Muscle of back (tissue), 3 donors: ENCODE measurements at regions not wholly inside any gene's neighbourhood (a gene's known extent, or its start where the extent isn't known, plus 50 kb on each side); places are given as distances from the start of the nearest gene placed in this dataset.
A peak's percentile ranks its signal among the peaks of the same experiment; 100 is the strongest.

Experiments used
- DNase-seq, 3 donors: peaks; one replicate each; pipeline versions ENCODE4 v3.0.0 to v3.0.0-alpha.2; 2013

GRCh38 chr3:64945171-64945729 lies 257.4 kb upstream of the ADAMTS9 start:
- DNase-seq, result peak; percentile 47 to 92 (median 78)

- peak in 1 of 3 donors; percentile 66 for DNase-seq
Observed at GRCh38 chr3:64943866-64944265, 256.1 kb upstream of the ADAMTS9 start.

GRCh38 chr3:64940596-64941348 lies 253.0 kb upstream of the ADAMTS9 start:
- DNase-seq, result peak in 1 of 3 donors; percentile 62

GRCh38 chr3:64939747-64940450 lies 252.1 kb upstream of the ADAMTS9 start:
- DNase-seq, result peak in 1 of 3 donors; percentile 45

GRCh38 chr3:64939309-64939708 lies 251.5 kb upstream of the ADAMTS9 start:
- DNase-seq, result no peak

- peak in 1 of 3 donors; percentile 58 for DNase-seq
Observed at GRCh38 chr3:64936556-64936955, 248.8 kb upstream of the ADAMTS9 start.

GRCh38 chr3:64935971-64936370 lies 248.2 kb upstream of the ADAMTS9 start:
- peak in 1 of 3 donors; percentile 66 for DNase-seq

- DNase-seq, result no peak
Observed at GRCh38 chr3:64932666-64933342, 245.0 kb upstream of the ADAMTS9 start.

- no peak for DNase-seq
Observed at GRCh38 chr3:64932016-64932518, 244.3 kb upstream of the ADAMTS9 start.

GRCh38 chr3:64930891-64931290 lies 243.1 kb upstream of the ADAMTS9 start:
- no peak for DNase-seq

GRCh38 chr3:64928683-64929082 lies 240.9 kb upstream of the ADAMTS9 start:
- no peak for DNase-seq

- DNase-seq, result no peak
Observed at GRCh38 chr3:64927689-64928088, 239.9 kb upstream of the ADAMTS9 start.

GRCh38 chr3:64925575-64925974 lies 237.8 kb upstream of the ADAMTS9 start:
- no peak for DNase-seq

GRCh38 chr3:64924961-64925360 lies 237.2 kb upstream of the ADAMTS9 start:
- no peak for DNase-seq

- no peak for DNase-seq
Observed at GRCh38 chr3:64922213-64922612, 234.4 kb upstream of the ADAMTS9 start.

GRCh38 chr3:64921281-64922065 lies 233.7 kb upstream of the ADAMTS9 start:
- DNase-seq, result no peak

GRCh38 chr3:64919934-64920333 lies 232.1 kb upstream of the ADAMTS9 start:
- DNase-seq, result no peak

GRCh38 chr3:64918989-64919388 lies 231.2 kb upstream of the ADAMTS9 start:
- no peak for DNase-seq

GRCh38 chr3:64917914-64918453 lies 230.2 kb upstream of the ADAMTS9 start:
- DNase-seq, result no peak

GRCh38 chr3:64916937-64917336 lies 229.1 kb upstream of the ADAMTS9 start:
- peak in 1 of 3 donors; percentile 27 for DNase-seq

- no peak for DNase-seq
Observed at GRCh38 chr3:64916192-64916798, 228.5 kb upstream of the ADAMTS9 start.
